A549 (cell line): ENCODE measurements at regions not wholly inside any gene's neighbourhood (a gene's known extent, or its start where the extent isn't known, plus 50 kb on each side); places are given as distances from the start of the nearest gene placed in this dataset.

Experiments
- ATAC-seq, 2 experiments: fragments of 200-7000 bp in 1 of 2; fragments of >200 bp in 1 of 2; cut with Nextera tagmentation in 1 of 2; cut with Tn5 transposase in 1 of 2; 3 replicates each; pipeline versions ENCODE4 v1.8.0 to v1.9.1; 2018 to 2020; ENCODE audit warnings: mild to moderate bottlenecking in 1 of 2, moderate library complexity in 1 of 2
- CTCF ChIA-PET: fragments of 300-600 bp; sonication (Branson Sonifier 250); formaldehyde crosslinking; extraction: SDS; loops from one replicate; lab custom pipeline; 2021; ENCODE audit warnings: antibody characterized with exemption, inconsistent platforms; lab: Yijun Ruan, JAX
- POLR2A ChIA-PET: fragments of 350-600 bp; formaldehyde crosslinking; extraction: SDS; loops from one replicate; lab custom pipeline; 2021; ENCODE audit warnings: antibody characterized with exemption, inconsistent platforms; lab: Yijun Ruan, JAX
- DNase-seq, 2 experiments: peaks; one replicate each; pipeline versions ENCODE4 v3.0.0 to v3.0.0-alpha.2; 2011 to 2016; ENCODE audit warnings: low read depth in 1 of 2, low spot score in 1 of 2
- FAIRE-seq: peaks from 2 replicates; lab custom pipeline; 2011; peaks lifted over from hg19 to GRCh38; lab: Jason Lieb, UNC
- H3K27ac ChIP-seq, 2 experiments: fragments of >200 bp; sonication (Bioruptor Twin); formaldehyde crosslinking; 3 replicates each; pipeline ENCODE4 v1.5.1; 2016 to 2017
- H3K4me1 ChIP-seq: fragments of >200 bp; sonication (Bioruptor Twin); formaldehyde crosslinking; 3 replicates; pipeline ENCODE4 v1.6.1; 2016
- H3K4me2 ChIP-seq: fragments of >200 bp; sonication (Bioruptor Twin); formaldehyde crosslinking; 3 replicates; pipeline ENCODE4 v1.6.1; 2016
- H3K4me3 ChIP-seq: fragments of >200 bp; sonication (Bioruptor Twin); formaldehyde crosslinking; 3 replicates; pipeline ENCODE4 v1.5.1; 2016
- H3K9me3 ChIP-seq: fragments of >200 bp; sonication (Bioruptor Twin); formaldehyde crosslinking; 3 replicates; pipeline ENCODE4 v1.6.1; 2016
- CEBPB ChIP-seq, 2 experiments: fragments of >200 bp in 1 of 2; sonication (Bioruptor Twin) in 1 of 2; formaldehyde crosslinking in 1 of 2; IDR thresholded peaks; 2 replicates each; pipeline ENCODE4 v1.6.1; 2012 to 2016
- CHD2 ChIP-seq: fragments of 150-350 bp; IDR thresholded peaks from 2 replicates; pipeline ENCODE4 v1.6.1; 2014; ENCODE audit warnings: low read length; ENCODE audit not compliant: partially characterized antibody
- CHD4 ChIP-seq: fragments of 200-600 bp; sonication (generic); IDR thresholded peaks from 2 replicates; pipeline ENCODE4 v1.6.1; 2016; ENCODE audit warnings: antibody characterized with exemption, mild to moderate bottlenecking, borderline replicate concordance
- CTCF ChIP-seq: fragments of >200 bp; sonication (Bioruptor Twin); formaldehyde crosslinking; IDR thresholded peaks from 3 replicates; pipeline ENCODE4 v1.5.1; 2016
- ELK1 ChIP-seq: fragments of 150-350 bp; IDR thresholded peaks from 2 replicates; pipeline ENCODE4 v1.6.1; 2014; ENCODE audit warnings: low read depth, mild to moderate bottlenecking, low read length
- EP300 ChIP-seq, 2 experiments: fragments of >200 bp; sonication (Bioruptor Twin); formaldehyde crosslinking; IDR thresholded peaks; 2 replicates in 1 of 2; 3 replicates in 1 of 2; pipeline ENCODE4 v1.6.1; 2016 to 2017
- FOSL2 ChIP-seq, 2 experiments: fragments of 450-650 bp in 1 of 2; fragments of >200 bp in 1 of 2; sonication (Bioruptor Twin) in 1 of 2; formaldehyde crosslinking; IDR thresholded peaks; 2 replicates each; pipeline versions ENCODE4 v1.5.0 to v1.6.1; 2016 to 2020; ENCODE audit warnings: mild to moderate bottlenecking in 1 of 2, moderate library complexity in 1 of 2
- FOXS1 ChIP-seq: fragments of 250-450 bp; sonication (Bioruptor Pico); IDR thresholded peaks from 2 replicates; pipeline ENCODE4 v1.5.0; 2020; ENCODE audit warnings: mild to moderate bottlenecking, moderate library complexity
- HMGXB4 ChIP-seq: fragments of 250-450 bp; sonication (Bioruptor Pico); IDR thresholded peaks from 2 replicates; pipeline ENCODE4 v1.5.0; 2021; ENCODE audit warnings: mild to moderate bottlenecking, moderate library complexity, borderline replicate concordance
- HOXA7 ChIP-seq: fragments of 250-450 bp; sonication (Bioruptor Pico); IDR thresholded peaks from 2 replicates; pipeline ENCODE4 v1.5.0; 2020; ENCODE audit warnings: mild to moderate bottlenecking, moderate library complexity
- HOXB5 ChIP-seq: fragments of 250-450 bp; sonication (Bioruptor Pico); IDR thresholded peaks from 2 replicates; pipeline ENCODE4 v1.5.0; 2020; ENCODE audit warnings: mild to moderate bottlenecking, moderate library complexity
- KDM1A ChIP-seq: fragments of 200-600 bp; sonication (generic); IDR thresholded peaks from 2 replicates; pipeline ENCODE4 v1.6.1; 2016; ENCODE audit warnings: low read depth, mild to moderate bottlenecking
- KDM5A ChIP-seq: fragments of 200-600 bp; sonication (generic); IDR thresholded peaks from 2 replicates; pipeline ENCODE4 v1.6.1; 2016; ENCODE audit warnings: antibody characterized with exemption, mild to moderate bottlenecking
- MAX ChIP-seq: IDR thresholded peaks from 2 replicates; pipeline ENCODE4 v1.6.1; 2012
- MAZ ChIP-seq: fragments of 150-350 bp; IDR thresholded peaks from 2 replicates; pipeline ENCODE4 v1.6.1; 2014; ENCODE audit warnings: antibody characterized with exemption, low read depth, low read length, borderline replicate concordance
- MYC ChIP-seq: IDR thresholded peaks from 2 replicates; pipeline ENCODE4 v1.6.1; 2012; ENCODE audit warnings: mild to moderate bottlenecking, inconsistent platforms, low read length, improper control_type of control experiment, borderline replicate concordance
- NPAS2 ChIP-seq: fragments of 250-450 bp; sonication (Bioruptor Pico); IDR thresholded peaks from 2 replicates; pipeline ENCODE4 v1.8.0; 2022; ENCODE audit warnings: mild to moderate bottlenecking, moderate library complexity, borderline replicate concordance
- POLR2A ChIP-seq: IDR thresholded peaks from 2 replicates; pipeline ENCODE4 v1.6.1; 2012; ENCODE audit warnings: mild to moderate bottlenecking, low read length
- RAD21 ChIP-seq, 2 experiments: fragments of >200 bp in 1 of 2; sonication (Bioruptor Twin) in 1 of 2; formaldehyde crosslinking in 1 of 2; IDR thresholded peaks in 1 of 2; conservative IDR thresholded peaks in 1 of 2; 2 replicates in 1 of 2; 3 replicates in 1 of 2; pipeline ENCODE4 v1.6.1; 2012 to 2018; ENCODE audit warnings: inconsistent platforms in 1 of 2
- RARB ChIP-seq: fragments of 250-450 bp; sonication (Bioruptor Pico); IDR thresholded peaks from 2 replicates; pipeline ENCODE4 v1.8.0; 2021; ENCODE audit warnings: mild to moderate bottlenecking, moderate library complexity
- RCOR1 ChIP-seq: fragments of 150-350 bp; IDR thresholded peaks from 2 replicates; pipeline ENCODE4 v1.6.1; 2014; ENCODE audit warnings: antibody characterized with exemption, low read length, low read depth
- REST ChIP-seq: fragments of 200-600 bp; sonication (generic); IDR thresholded peaks from 2 replicates; pipeline ENCODE4 v1.6.1; 2016; ENCODE audit warnings: antibody characterized with exemption, mild to moderate bottlenecking, moderate library complexity
- SMC3 ChIP-seq: fragments of >200 bp; sonication (Bioruptor Twin); formaldehyde crosslinking; IDR thresholded peaks from 3 replicates; pipeline ENCODE4 v1.6.1; 2018; ENCODE audit warnings: inconsistent platforms
- SREBF2 ChIP-seq: fragments of 450-650 bp; IDR thresholded peaks from 2 replicates; pipeline ENCODE4 v1.6.1; 2014; ENCODE audit warnings: mild to moderate bottlenecking, moderate library complexity
- TFCP2L1 ChIP-seq: fragments of 250-450 bp; sonication (Bioruptor Pico); IDR thresholded peaks from 2 replicates; pipeline ENCODE4 v1.5.0; 2021; ENCODE audit warnings: mild to moderate bottlenecking
- TP53 ChIP-seq: fragments of 250-450 bp; sonication (Bioruptor Pico); IDR thresholded peaks from 2 replicates; pipeline ENCODE4 v1.5.0; 2021; ENCODE audit warnings: mild to moderate bottlenecking, moderate library complexity
- USF2 ChIP-seq: fragments of 450-650 bp; IDR thresholded peaks from 2 replicates; pipeline ENCODE4 v1.6.1; 2014; ENCODE audit warnings: antibody characterized with exemption
- ZFP36 ChIP-seq: fragments of 450-650 bp; IDR thresholded peaks from 2 replicates; pipeline ENCODE4 v1.6.1; 2014; ENCODE audit warnings: borderline replicate concordance; ENCODE audit not compliant: partially characterized antibody
- ZSCAN20 ChIP-seq: fragments of 250-450 bp; sonication (Bioruptor Pico); IDR thresholded peaks from 2 replicates; pipeline ENCODE4 v1.8.0; 2022; ENCODE audit warnings: mild to moderate bottlenecking, moderate library complexity
- WGBS: methylation state at CpG from one replicate; pipeline ENCODE4 v1.1.6; 2017; ENCODE audit errors: missing lambda C conversion rate; 5-methylcytosine and 5-hydroxymethylcytosine counted together

GRCh38 chr18:78006774-78007260, 757.2 kb downstream of the GALR1 start:
- ATAC-seq (no peak), FAIRE-seq (no peak), DNase-seq (no peak)
- Histone ChIP-seq H3K4me3 (no peak overlapping the region), H3K27ac (no peak overlapping the region), H3K4me1 (no peaks in the 10 kb centered on the region), H3K9me3 (no peaks in the 10 kb centered on the region), H3K4me2 (no peak overlapping the region)
- TF ChIP-seq HOXA7 = no peak
- TF ChIP-seq KDM1A = no peak
- TF ChIP-seq FOXS1 = no peak
- no peak for TF ChIP-seq SREBF2
- no peak for TF ChIP-seq POLR2A
- no peak for TF ChIP-seq ZFP36
- no peak for TF ChIP-seq TFCP2L1
- no peak for TF ChIP-seq ZSCAN20 (CRISPR knock-in tag)
- TF ChIP-seq HOXB5 (CRISPR knock-in tag) = no peak
- no peak for TF ChIP-seq CHD4
- no peak for TF ChIP-seq ELK1
- no peak for TF ChIP-seq NPAS2
- no peak for TF ChIP-seq EP300 (IDR thresholded peaks at IDR 0.05)
- TF ChIP-seq RARB = no peak
- TF ChIP-seq RCOR1 = no peak
- no peak for TF ChIP-seq TP53 (CRISPR knock-in tag)
- TF ChIP-seq CEBPB (IDR thresholded peaks at IDR 0.05) = no peak
- 0% methylated on average over 6 of the region's 6 CpGs for WGBS
- ChIA-PET POLR2A (no interaction called here), CTCF (no interaction called here)

GRCh38 chr18:78010363-78010762, 760.7 kb downstream of the GALR1 start:
- POLR2A ChIA-PET = no interaction called here
- ATAC-seq (no peak), DNase-seq (no peak), FAIRE-seq (no peak)
- Histone ChIP-seq H3K27ac (no peak overlapping the region), H3K4me2 (no peak overlapping the region), H3K4me1 (no peaks in the 10 kb centered on the region), H3K9me3 (no peaks in the 10 kb centered on the region), H3K4me3 (no peak overlapping the region)
- CTCF ChIA-PET = no interaction called here
- TF ChIP-seq CHD2 (no peak), REST (no peak), MYC (no peak), HMGXB4 (no peak), CTCF (no peak), KDM5A (no peak), MAZ (no peak), ELK1 (no peak), RAD21 (conservative IDR thresholded peaks at IDR 0.05 in 1 of 2, IDR thresholded peaks at IDR 0.05 in 1 of 2) (no peak), HOXA7 (no peak), FOSL2 (IDR thresholded peaks at IDR 0.05) (no peak), FOSL2 (CRISPR knock-in tag; IDR thresholded peaks at IDR 0.05) (no peak), USF2 (no peak), SMC3 (no peak), MAX (no peak), CEBPB (IDR thresholded peaks at IDR 0.05) (no peak)
